ENCODE measurements at regions not wholly inside any gene's neighbourhood (a gene's known extent, or its start where the extent isn't known, plus 50 kb on each side); places are given as distances from the start of the nearest gene placed in this dataset.

DNA sequence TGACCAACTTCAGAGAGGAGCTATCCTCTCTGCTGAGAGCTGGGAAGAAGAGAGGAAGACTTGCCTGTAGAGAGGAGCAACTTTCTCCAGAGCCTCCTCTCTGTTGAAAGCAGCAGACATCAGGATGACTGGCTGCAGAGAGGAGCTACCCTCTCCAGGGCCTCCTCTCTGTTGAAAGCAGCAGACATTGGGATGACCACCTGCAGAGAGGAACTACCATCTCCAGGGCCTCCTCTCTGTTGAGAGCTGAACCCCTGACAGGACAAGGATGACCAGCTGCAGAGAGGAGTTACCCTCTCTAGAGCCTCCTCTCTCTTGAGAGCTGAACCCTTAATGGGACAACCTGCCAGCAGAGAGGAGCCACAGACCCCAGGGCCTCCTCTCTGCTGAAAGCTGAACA lies 83.0 kb upstream of the GJB5 start:
- Histone ChIP-seq H3K9me3 (no peaks in the 10 kb centered on the region), H3K4me3 (ENCODE audit: low read depth, low read length) (no peak overlapping the region), H3K36me3 (no peaks in the 10 kb centered on the region), H3K27me3 (no peaks in the 10 kb centered on the region), H3K4me1 (no peaks in the 10 kb centered on the region)
- DNase-seq = no peak
- no peak for TF ChIP-seq CTCF (IDR thresholded peaks at IDR 0.05; ENCODE audit: low read depth, low read length)

DNA sequence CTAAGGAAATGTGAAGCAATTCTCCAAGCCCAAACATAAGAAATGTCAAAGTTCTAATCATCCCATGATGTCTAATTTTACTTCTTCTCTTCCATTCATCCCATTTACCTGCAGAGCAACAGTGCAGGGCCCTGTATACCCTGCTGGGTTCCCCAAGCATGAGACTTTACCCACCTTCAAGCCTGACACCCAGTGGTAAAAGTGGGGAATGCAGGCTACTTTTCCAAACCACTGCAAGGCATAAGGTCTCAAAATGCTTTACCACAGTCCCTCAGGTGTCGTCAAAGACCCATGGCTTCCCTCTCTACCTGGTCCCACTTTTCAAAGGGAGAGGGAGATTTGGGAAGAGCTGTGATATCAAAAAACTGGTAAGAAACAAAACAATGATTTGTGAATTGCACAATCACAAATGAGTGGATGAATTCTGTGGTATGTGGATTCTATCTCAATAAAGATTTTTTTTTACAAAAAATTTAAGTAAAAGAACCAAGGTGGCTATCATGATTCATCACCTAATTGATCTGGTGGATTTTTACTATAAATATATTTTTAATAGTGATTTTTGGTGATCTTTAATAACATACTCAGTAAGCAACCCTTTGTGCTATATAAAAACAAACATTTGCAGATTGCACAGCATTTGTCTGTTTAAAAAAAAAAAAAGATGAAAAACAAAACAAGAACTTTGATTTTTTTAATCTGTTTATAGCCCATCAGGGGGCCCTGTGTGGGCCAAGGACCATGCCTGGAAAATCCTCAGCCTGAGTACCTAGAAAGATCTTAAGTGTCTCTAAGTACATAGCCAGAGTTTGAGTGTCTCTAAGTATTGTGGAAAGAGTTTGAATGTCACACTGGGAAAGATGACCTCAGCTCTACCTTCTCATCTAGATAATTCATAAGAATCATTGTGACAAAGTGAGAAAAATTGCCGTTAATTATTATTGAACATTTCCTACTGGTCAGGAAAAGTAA lies 73.1 kb upstream of the GJB5 start:
- Histone ChIP-seq H3K9me3 (no peaks in the 10 kb centered on the region), H3K27me3 (no peaks in the 10 kb centered on the region), H3K4me3 (ENCODE audit: low read depth, low read length) (no peak overlapping the region), H3K36me3 (no peaks in the 10 kb centered on the region), H3K4me1 (no peaks in the 10 kb centered on the region)
- DNase-seq = peak; percentile 30
- peak; percentile 68 for TF ChIP-seq CTCF (IDR thresholded peaks at IDR 0.05; ENCODE audit: low read depth, low read length)

DNA sequence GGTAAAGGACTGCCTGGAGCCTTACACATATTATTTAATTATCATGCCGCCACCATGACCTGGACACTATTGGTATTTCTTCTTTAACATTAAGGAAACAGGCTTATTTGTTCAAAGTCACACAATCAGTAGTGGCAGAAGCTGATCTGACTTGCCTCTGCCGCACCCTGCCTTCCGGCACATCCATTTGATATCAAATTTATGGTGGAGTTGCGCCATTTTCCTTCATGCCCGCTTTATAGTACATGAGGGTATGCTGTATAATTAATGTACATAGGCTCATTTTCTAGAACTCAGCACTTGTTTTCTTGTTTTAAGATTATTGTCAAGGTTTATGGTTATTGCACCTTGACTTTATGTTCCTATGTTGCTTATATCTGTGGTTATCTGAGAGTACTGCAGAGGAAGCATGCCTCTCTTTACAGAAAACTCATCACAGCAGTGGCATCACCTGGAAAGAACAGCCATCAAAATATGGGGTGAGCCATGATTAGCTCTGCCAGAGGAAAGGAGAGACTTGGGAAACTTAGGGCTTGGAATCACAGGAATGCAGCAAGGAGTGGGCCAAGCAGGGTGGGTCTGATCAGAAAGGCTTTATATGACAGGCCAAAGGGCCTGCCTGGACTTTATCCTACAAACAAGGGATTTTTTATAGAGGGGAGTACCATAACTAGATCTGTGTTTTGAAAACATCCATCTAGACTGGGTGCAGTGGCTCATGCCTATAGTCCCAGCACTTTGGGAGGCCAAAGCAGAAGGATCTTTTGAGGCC lies 72.2 kb upstream of the GJB5 start:
- H3K9me3 ChIP-seq = no peaks in the 10 kb centered on the region
- H3K4me1 ChIP-seq = no peaks in the 10 kb centered on the region
- TF ChIP-seq CTCF (IDR thresholded peaks at IDR 0.05; ENCODE audit: low read depth, low read length) = no peak
- DNase-seq = no peak
- no peaks in the 10 kb centered on the region for H3K36me3 ChIP-seq
- H3K4me3 ChIP-seq (ENCODE audit: low read depth, low read length) = no peak overlapping the region
- no peaks in the 10 kb centered on the region for H3K27me3 ChIP-seq

DNA sequence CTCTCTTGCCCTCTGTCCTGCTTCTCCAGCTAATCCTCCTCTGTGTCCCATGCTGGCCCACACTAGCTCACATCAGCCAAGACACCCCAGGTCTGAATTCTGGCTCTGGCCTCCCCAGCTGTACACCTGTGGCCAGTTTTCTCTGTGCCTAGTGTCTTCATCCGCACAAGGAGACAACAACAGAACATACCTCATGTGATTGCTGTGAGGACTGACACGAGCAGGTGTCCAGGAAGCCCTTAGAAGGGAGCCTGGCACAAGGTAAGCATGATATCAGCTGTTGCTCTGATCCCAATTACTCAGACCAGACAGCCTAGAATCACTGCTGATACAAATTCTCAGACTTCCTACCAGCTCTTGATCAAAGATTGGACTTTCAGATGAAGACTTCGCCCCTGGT lies 71.2 kb upstream of the GJB5 start:
- H3K4me1 ChIP-seq = no peaks in the 10 kb centered on the region
- H3K4me3 ChIP-seq (ENCODE audit: low read depth, low read length) = no peak overlapping the region
- DNase-seq = no peak
- no peaks in the 10 kb centered on the region for H3K27me3 ChIP-seq
- H3K36me3 ChIP-seq = no peaks in the 10 kb centered on the region
- no peak for TF ChIP-seq CTCF (IDR thresholded peaks at IDR 0.05; ENCODE audit: low read depth, low read length)
- no peaks in the 10 kb centered on the region for H3K9me3 ChIP-seq

DNA sequence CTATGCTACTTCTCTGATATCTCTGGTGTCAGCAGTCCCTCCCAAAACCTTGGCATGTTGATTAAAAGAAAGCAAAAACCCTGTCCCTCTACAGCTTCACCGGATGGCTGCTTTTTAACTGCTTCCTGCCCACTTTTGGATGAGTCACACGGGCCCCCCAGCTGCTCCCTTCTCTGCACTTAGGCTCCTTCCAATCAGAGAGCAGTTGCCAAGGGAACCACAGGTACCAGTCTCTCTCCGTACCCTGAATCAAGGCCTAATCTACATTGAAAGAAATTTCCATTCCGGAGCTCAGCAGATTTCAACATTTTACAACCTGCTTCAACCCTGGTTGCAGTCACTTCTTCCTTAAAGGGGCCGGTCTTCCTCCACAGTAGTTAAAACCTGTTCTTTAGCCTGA lies 70.6 kb upstream of the GJB5 start:
- H3K4me1 ChIP-seq = no peaks in the 10 kb centered on the region
- DNase-seq = no peak
- H3K36me3 ChIP-seq = no peaks in the 10 kb centered on the region
- no peaks in the 10 kb centered on the region for H3K9me3 ChIP-seq
- no peak for TF ChIP-seq CTCF (IDR thresholded peaks at IDR 0.05; ENCODE audit: low read depth, low read length)
- no peak overlapping the region for H3K4me3 ChIP-seq (ENCODE audit: low read depth, low read length)
- no peaks in the 10 kb centered on the region for H3K27me3 ChIP-seq

DNA sequence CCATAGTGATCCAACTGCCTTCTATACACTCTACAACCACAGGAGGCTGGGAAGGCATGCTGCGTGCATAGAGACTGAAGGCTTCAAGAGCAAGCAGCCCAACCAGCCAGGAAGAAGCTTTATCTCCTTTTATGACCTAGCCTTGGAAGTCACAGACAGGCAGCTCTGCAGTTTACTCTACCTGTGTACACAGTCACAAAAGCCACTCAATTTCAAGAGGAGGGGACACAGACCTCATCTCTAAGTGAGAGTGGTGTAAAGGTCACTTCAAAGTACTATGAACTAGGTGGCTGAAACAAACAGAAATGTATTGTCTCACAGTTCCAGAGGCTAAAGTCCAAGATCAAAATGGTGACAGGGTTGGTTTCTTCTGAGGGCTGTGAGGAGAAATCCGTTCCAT lies 69.6 kb upstream of the GJB5 start:
- Histone ChIP-seq H3K9me3 (no peaks in the 10 kb centered on the region), H3K4me1 (no peaks in the 10 kb centered on the region), H3K36me3 (no peaks in the 10 kb centered on the region), H3K27me3 (no peaks in the 10 kb centered on the region), H3K4me3 (ENCODE audit: low read depth, low read length) (no peak overlapping the region)
- DNase-seq = no peak
- no peak for TF ChIP-seq CTCF (IDR thresholded peaks at IDR 0.05; ENCODE audit: low read depth, low read length)

Data from BE2C (cell line).